HG03175 (cell line): ENCODE measurements at regions not wholly inside any gene's neighbourhood (a gene's known extent, or its start where the extent isn't known, plus 50 kb on each side); places are given as distances from the start of the nearest gene placed in this dataset.
"Not testable (repeated sequence)": the region's sequence is repeated elsewhere in the genome, so short reads cannot be mapped to it uniquely, and the experiment has no call there.

ENCODE experiments used
- ATAC-seq: cut with Tn5 transposase; IDR thresholded peaks from one replicate; pipeline ENCODE4 v1.9.1; 2021; ENCODE audit warnings: mild to moderate bottlenecking, moderate library complexity; ENCODE audit not compliant: unreplicated experiment

DNA sequence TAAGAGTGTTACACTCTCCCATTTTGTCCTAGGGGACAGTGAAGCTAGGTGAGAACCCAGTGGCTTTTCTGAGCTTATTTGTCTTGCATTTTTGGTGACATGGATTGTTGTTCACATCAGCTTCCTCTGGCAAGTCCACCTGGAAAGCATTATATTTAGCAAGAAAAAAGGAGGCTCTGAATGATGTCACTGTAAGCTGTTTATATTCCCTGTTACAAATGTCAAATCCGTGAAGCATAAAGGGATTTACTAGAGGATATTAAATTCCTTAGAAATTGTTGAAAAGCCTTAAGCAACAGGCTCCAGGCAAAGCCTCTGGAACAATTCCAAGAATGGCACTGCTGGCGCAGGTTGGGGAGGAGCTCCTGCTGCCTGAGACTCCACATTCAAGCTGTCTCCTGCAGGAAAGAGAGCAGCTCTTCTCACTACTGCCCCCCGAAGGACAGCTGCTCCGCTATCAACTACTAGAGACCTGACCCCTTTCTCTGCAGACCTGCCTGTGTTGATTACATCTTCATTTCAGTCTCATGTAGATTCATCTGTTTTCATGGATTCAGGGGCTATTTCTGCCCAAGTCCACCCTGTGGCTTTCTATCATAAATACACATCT lies 295.4 kb downstream of the RPIA start:
- ATAC-seq = not testable (repeated sequence)

DNA sequence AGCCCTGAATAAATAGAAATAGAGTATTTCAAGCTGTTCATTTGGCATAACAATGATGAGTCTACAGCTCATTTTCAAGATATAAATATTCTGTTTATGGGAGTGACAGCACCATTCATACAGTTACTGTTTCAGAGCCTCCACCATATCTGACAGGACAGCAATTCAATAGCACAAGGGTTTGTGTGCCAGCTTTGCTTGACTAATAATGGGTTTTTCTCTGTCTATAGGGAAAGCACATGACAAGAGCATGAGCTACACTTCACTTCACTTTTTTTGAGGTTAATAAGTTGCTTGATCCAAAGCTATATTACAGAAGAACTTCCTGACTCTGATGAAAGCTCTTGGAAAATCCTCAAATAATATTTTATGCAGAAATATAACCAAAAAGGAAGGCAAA lies 297.1 kb downstream of the RPIA start:
- ATAC-seq = not testable (repeated sequence)

DNA sequence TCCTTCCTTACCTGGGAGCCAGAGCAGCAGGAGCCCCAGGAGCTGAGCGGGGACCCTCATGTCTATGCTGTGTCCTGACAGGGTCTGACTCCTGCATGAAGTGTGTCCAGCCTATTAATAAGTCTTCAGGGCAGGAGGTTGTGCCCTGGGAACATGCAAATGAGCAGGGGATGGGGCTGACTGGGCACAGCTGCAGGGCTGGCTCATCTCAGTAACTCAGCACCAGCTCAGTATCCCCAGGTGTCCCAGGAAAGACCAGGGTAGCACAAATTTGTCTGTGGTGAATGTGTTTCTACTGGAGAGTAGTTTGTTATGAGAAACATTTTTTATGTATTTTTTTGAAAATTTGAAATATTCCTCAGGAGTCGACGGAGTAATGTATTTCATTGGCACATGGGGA lies 301.3 kb downstream of the RPIA start:
- ATAC-seq = not testable (repeated sequence)

DNA sequence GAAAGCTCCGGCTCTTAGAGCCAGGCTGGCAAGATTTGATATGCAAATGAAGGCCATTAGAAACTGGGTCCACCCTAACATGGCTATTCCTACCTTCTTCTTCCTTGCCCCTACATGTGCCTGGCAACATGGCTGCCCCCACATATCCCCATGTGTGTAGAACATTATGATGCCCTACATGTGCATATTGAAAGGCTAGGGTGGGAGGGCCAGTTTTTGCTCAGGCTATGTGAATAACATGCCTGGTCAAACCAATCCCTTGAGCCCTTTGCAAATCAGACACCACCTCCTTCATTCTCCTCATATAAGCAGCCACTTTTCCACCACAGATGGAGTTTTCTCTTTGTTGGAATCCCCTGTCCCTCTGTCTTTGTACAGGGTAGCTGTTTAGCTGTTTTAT lies 303.4 kb downstream of the RPIA start:
- ATAC-seq = not testable (repeated sequence)

DNA sequence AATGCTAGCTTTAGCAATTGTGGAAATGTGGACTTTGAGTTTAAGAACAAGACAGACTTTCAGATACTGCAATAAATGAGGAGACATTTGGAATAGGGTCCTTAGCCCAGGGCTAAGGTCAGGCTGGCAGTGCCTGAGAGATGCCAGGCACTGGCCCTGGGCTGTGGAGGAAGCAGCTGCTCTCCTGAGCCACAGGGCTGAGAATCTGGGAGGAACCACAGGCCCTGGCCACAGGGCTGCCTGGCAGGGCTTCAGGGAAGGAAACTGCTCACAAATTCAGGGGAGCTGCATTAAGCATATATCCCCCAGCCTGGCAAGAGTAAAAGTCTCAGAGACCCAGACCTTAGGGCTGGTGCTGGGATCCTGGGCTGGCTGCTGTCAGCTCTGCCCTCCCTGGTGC lies 305.1 kb downstream of the RPIA start:
- ATAC-seq = not testable (repeated sequence)

DNA sequence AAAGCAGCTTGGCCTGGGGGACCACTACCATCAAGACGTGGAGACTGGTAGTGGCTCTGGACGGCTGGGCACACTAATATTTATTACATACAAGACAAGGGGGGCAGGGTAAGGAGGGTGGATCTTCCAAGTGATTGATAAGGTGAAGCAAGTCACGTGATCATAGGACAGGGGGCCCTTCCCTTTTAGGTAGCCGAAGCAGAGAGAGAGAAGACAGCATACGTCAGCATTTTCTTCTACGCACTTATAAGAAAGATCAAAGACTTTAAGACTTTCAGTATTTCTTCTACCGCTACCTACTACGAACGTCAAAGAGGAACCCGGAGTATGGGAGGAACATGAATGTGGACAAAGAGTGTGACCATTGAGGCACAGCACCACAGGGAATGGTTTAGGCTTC lies 307.9 kb downstream of the RPIA start:
- no peak for ATAC-seq

DNA sequence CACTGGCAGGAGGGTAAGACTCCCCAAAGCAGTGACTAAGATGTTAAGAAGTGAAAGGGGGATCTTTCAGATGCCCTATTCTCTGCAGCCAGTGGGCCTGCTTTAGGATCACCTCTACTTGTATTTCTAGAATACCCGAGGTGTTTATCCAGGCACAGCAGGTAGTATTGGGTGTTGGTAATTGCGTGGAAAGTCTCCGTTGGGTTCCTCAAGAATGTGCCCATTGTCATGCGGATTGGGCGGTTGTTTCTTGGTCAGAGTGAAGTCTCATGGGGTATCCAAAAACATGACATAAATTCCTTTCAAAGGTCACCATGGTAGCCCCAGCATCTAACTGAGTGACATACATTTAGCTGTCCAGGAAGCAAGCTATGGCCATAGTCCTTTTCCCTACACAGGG lies 308.8 kb downstream of the RPIA start:
- ATAC-seq = no peak

DNA sequence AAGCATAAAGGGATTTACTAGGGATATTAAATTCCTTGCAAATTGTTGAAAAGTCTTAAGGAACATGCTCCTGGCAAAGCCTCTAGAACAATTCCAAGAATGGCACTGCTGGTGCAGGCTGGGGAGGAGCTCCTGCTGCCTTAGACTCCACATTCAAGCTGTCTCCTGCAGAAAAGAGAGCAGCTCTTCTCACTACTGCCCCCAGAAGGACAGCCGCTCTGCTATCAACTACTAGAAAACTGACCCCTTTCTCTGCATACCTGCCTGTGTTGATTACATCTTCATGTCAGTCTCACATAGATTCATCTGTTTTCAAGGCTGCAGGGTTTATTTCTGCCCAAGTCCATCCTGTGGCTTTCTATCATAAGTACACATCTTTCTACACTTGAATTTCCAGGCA lies 312.8 kb downstream of the RPIA start:
- not testable (repeated sequence) for ATAC-seq

DNA sequence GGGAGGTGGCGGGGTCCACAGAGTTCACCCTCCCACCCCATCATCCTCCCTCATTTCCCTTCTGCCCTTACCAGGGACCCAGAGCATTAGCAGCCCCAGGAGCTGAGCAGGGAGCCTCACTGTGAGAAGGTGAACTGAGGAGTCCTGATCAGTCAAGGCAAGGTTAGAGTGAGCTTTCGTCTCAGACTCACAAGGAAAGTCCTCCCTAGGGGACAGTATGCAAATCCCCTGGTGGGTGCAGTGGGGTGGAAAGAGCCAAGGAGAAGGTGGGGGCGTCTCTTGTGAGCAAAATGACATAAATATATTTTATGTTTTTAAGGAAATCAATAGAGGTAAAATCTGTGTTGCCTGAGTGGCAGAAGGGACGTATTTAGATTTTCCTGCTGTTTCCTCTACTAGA lies 329.1 kb downstream of the RPIA start:
- not testable (repeated sequence) for ATAC-seq

DNA sequence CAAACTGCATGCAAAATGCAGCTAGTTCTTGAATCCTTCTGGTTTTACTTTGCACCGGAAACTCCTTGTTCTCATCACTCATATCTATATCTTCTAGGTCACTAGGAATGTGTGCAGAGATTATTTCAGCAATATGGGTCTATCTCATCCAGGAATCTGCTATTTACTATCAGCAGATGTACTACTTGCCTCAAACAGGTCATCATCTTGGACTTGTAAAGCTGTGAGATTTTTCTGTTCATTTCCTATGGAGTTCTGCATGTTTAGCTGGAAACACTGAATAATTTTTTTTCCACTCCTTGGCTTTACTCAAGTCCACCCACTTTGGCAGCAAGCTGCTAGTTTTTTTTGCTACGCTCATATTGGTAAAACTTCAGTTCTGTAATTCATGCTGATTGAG lies 334.8 kb downstream of the RPIA start:
- not testable (repeated sequence) for ATAC-seq

DNA sequence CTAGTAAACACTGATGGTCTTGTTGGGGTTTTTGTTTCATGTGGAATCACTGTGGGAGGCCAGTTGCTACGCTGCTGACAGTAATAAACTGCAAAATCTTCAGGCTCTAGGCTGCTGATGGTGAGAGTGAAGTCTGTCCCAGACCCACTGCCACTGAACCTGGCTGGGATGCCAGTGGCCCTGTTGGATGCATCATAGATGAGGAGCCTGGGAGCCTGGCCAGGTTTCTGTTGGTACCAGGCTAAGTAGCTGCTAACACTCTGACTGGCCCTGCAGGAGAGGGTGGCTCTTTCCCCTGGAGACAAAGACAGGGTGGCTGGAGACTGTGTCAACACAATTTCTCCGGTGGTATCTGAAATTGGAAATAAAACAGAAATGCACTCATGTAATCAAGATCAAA lies 335.6 kb downstream of the RPIA start:
- not testable (repeated sequence) for ATAC-seq

DNA sequence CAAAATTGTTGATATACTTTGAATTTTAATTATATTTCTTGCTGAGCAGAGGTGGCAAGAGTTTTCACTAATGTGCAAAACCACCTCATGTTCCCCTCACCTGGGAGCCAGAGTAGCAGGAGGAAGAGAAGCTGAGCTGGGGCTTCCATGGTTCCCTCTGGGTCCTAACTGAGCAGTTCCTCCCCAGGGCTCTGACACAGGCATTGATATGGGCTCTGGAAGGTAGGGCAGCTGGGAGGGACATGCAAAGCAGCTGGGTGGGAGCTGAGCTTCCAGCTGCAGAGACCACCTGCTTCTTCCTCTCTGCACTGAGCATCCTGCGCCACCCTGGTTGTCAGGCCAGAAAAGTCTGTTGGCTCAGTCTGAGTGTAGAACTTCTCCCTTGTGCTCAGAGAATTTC lies 336.1 kb downstream of the RPIA start:
- not testable (repeated sequence) for ATAC-seq

DNA sequence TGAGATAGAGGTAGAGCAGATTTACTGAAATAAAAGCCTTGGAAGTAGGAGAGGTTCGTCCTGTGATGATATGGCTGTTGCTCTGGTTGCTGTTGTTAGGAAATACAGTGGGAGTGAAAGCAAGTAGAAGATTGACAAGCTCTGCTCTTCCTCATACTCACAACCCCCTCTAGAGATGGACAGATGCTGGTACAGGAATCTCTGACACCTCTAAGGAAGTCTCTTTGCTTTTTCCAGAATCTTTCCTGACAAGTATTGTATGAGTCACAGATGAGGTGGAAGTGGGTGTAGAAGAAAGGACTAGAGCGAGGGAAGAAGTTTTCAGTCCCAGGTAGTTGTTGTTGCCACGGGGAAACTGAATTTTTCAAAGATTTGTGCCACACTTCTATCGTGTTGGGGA lies 337.8 kb downstream of the RPIA start:
- not testable (repeated sequence) for ATAC-seq

DNA sequence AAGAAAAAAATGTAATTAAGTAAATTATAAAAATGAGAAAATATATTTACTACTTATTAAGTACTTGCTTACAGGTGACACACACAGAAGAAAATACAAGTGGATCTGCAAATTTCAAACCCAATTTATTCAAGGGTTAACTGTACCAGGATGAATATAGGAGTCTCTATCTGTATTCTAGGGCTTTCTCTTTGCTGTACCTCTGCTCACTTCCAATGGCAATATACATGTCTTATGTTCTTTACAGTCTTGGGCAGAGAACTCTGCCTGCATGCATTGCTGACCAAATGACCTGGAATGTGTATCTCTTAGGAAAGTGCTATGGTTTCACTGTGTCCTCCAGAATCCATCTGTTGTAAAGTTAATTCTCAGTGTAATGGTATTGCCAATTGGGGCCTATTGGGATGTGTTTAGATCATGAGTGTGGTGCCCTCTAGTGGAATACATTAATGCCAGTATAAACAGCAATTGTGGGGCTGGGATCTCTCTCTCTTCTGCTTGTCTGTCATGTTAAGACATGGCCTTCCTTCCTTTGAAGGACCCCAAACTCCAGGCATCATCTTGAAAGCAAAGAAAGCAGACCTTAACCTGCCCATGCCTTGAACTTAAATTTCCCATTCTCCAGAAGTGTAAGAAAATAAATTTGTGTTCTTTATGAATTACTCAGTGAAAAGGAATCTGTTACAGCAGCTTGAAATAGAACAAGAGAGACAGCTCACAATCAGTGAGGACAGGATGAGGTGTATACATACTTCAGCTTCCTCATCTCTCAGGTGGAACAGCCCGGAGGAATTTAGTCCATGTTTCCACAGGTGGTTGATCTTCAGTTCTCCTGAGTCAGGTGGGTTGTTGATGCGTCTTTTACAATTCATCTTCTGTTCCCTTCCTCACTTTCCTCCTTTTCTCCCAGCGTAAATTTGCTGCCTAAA lies 356.9 kb downstream of the RPIA start:
- peak; percentile 52 for ATAC-seq

DNA sequence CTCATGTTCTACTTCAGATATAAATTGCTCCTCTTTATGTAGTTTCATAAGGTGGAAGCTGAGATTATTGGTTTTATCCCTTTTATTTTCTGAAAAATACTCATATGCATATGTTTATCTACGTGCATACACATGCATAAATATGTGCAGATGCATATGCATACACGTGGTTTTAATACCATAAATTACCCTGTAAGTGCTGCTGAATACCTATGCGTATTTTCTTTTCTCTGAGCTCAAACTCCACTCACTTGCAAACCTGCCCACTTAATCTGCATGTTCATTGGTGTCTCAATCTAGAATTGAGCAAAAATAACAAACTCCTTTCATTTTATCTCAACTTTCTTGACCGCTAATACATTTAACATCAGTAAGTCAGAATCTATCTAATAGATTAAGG lies 367.1 kb downstream of the RPIA start:
- ATAC-seq = not testable (repeated sequence)

DNA sequence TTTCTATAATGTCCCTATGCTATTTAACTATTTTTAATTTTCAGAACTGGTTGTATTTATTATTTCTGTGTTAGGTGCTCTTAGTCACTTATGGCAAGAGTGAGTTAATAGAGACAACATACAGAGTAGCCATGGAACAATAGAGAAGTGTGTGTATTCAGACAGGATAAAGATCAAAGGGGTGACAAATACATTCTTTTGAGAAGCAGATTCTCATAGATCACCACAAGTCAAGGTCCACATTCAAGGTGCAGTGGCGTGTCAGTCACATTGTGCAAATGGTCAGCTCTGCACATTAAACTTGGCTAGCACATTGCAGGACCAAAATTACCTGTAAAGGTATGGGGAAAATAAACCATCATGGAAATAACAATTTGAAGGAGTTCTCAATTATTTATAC lies 369.7 kb downstream of the RPIA start:
- ATAC-seq = not testable (repeated sequence)

DNA sequence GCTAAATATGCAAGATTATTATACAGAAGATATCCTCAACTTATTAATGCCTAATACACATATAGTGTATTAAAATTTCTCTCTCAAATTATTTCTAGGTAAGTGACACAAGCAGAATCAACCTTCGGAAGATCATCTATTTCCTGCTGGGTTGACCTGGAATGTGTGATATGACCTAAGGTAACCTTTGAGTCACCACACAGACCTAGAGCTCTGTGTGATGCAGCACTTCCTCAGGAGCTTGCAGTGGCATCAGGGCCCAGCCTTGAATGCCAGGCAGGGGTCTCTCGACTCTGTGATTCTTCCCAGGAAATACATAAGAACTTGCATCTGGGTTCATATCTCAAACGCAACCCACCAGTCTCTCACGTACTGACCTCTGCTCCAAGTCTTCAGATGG lies 385.3 kb downstream of the RPIA start:
- not testable (repeated sequence) for ATAC-seq

DNA sequence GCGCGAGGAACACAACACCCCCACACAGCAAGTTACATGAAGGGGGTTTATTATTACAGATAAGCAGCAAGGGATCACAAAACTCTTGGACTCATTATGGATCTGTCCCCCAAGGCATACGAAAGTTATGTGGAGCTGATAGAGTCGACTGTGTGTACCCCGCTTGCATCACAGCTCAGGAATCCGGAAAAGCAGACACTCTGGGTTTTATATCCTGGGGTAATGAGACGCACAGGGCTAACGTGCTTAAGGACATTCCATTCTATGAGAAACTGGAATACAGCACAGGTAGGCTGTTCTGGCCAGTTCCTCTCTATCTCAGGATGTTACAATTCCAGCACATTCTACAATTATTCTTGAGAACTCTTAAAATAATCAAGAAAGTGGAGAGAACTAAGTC lies 401.4 kb downstream of the RPIA start:
- ATAC-seq = not testable (repeated sequence)

DNA sequence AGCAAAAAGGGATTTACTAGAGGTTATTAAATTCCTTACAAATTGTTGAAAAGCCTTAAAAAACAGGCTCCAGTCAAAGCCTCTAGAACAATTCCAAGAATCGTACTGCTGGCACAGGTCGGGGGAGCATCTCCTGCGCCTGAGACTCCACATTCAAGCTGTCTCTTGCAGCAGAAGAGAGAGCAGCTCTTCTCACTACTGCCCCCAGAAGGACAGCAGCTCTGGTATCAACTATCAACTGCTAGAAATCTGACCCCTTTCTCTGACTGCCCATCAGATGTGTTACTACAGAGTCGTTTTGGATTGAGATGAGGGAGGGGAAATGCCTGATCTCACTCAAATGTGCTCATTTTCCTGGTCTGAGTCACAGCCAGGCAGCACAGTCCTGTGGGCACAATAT lies 403.6 kb downstream of the RPIA start:
- ATAC-seq = not testable (repeated sequence)

DNA sequence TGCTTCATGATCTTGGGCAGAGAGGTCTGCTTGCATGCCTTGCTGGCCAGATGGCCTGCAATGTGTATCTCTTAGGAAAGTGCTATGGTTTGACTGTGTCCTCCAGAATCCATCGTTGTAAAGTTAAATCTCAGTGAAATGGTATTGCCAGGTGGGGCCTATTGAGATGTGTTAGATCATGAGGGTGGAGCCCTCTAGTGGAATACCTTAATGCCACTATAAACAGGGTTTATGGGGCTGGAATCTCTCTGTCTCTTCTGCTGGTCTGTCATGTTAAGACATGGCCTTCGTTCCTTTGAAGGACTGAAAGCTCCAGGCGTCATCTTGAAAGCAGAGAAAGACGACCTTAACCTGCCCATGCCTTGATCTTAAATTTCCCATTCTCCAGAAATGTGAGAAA lies 411.1 kb downstream of the RPIA start:
- ATAC-seq = not testable (repeated sequence)

DNA sequence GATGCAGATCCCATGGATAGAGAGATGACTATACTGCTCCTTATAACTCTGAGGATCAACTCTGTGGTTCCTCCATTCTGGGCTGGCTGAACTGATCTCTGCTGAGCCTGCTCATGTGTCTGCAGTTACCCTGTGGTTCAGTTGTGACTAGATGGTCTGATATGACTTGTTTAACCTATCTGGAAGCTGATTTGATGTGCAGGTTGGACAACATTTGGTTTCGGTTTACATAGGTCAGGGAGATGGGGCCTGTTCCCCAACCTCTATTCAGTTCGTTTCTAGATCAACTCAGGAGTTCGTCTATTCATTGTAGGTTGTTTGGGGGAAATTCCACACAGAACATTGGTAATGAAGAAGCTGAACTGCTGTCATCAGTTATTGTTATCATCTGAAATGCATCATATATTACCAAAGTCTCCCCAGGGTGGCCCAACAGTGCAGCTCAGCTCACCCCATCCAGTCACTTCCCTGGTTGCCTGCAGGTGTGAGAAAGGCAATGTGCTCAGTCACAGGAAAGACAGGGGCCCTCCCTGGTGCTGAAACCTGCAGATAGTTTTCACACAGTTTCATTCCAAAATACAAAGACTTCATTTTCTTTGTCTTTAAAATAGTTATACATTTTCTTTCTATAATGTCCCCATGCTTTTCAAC lies 415.0 kb downstream of the RPIA start:
- ATAC-seq = peak; percentile 43

DNA sequence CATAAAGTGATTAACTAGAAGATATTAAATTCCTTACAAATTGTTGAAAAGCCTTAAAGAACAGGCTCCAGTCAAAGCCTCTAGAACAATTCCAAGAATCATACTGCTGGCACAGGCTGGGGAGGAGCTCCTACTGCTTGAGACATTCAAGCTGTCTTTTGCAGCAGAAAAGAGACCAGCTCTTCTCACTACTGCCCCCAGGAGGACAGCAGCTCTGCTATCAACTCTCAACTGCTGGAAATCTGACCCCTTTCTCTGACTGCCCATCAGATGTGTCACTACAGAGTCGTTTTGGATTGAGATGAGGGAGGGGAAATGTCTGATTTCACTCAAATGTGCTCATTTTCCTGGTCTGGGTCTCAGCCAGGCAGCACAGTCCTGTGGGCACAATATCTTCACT lies 421.0 kb downstream of the RPIA start:
- ATAC-seq = not testable (repeated sequence)
